NCI-H2171 (cell line): ENCODE measurements at regions not wholly inside any gene's neighbourhood (a gene's known extent, or its start where the extent isn't known, plus 50 kb on each side); places are given as distances from the start of the nearest gene placed in this dataset.
"Not testable (repeated sequence)": the region's sequence is repeated elsewhere in the genome, so short reads cannot be mapped to it uniquely, and the experiment has no call there.

Experiments used
- DNase-seq: peaks from one replicate; lab custom pipeline; 2025; lab: John Stamatoyannopoulos, UW

GRCh38 chr6:12546410-12547002 is 170.1 kb upstream of the PHACTR1 start:
- DNase-seq: no peak

GRCh38 chr6:12548526-12548925 is 168.0 kb upstream of the PHACTR1 start:
- no peak for DNase-seq

GRCh38 chr6:12549445-12549844 is 167.1 kb upstream of the PHACTR1 start:
- not testable (repeated sequence) for DNase-seq

GRCh38 chr6:12554820-12555219 is 161.7 kb upstream of the PHACTR1 start:
- not testable (repeated sequence) for DNase-seq

- no peak for DNase-seq
Observed at GRCh38 chr6:12555267-12555666, 161.3 kb upstream of the PHACTR1 start.

GRCh38 chr6:12555781-12556180 is 160.8 kb upstream of the PHACTR1 start:
- DNase-seq: no peak

GRCh38 chr6:12557765-12558164 is 158.8 kb upstream of the PHACTR1 start:
- DNase-seq: no peak

GRCh38 chr6:12560315-12560714 is 156.3 kb upstream of the PHACTR1 start:
- DNase-seq: no peak

- DNase-seq: no peak
Observed at GRCh38 chr6:12566618-12567123, 149.9 kb upstream of the PHACTR1 start.

- no peak for DNase-seq
Observed at GRCh38 chr6:12567682-12568081, 148.9 kb upstream of the PHACTR1 start.

GRCh38 chr6:12569646-12570045 is 146.9 kb upstream of the PHACTR1 start:
- no peak for DNase-seq

GRCh38 chr6:12570461-12571030 is 146.0 kb upstream of the PHACTR1 start:
- DNase-seq: no peak

- DNase-seq: no peak
Observed at GRCh38 chr6:12572896-12573827, 143.4 kb upstream of the PHACTR1 start.

GRCh38 chr6:12575961-12576360 is 140.6 kb upstream of the PHACTR1 start:
- no peak for DNase-seq

GRCh38 chr6:12576389-12576788 is 140.2 kb upstream of the PHACTR1 start:
- DNase-seq: no peak

GRCh38 chr6:12577124-12577850 is 139.3 kb upstream of the PHACTR1 start:
- DNase-seq: no peak

- no peak for DNase-seq
Observed at GRCh38 chr6:12578097-12578496, 138.5 kb upstream of the PHACTR1 start.

- no peak for DNase-seq
Observed at GRCh38 chr6:12578751-12579150, 137.8 kb upstream of the PHACTR1 start.

GRCh38 chr6:12580290-12580689 is 136.3 kb upstream of the PHACTR1 start:
- no peak for DNase-seq

GRCh38 chr6:12582421-12583110 is 134.0 kb upstream of the PHACTR1 start:
- DNase-seq: no peak

GRCh38 chr6:12584631-12585405 is 131.7 kb upstream of the PHACTR1 start:
- DNase-seq: no peak
